Endodermal cell (in vitro differentiated cells): ENCODE measurements at regions not wholly inside any gene's neighbourhood (a gene's known extent, or its start where the extent isn't known, plus 50 kb on each side); places are given as distances from the start of the nearest gene placed in this dataset.

Experiments
- DNase-seq: peaks from one replicate; pipeline ENCODE4 v3.0.0-alpha.2; 2017
- H3K27ac ChIP-seq: 2 replicates; pipeline ENCODE4 v1.5.1; 2013; ENCODE audit warnings: mild to moderate bottlenecking, low read depth, low read length, moderate library complexity
- H3K27me3 ChIP-seq: 2 replicates; pipeline ENCODE4 v1.6.1; 2013; ENCODE audit warnings: mild to moderate bottlenecking, low read length, moderate library complexity; ENCODE audit not compliant: insufficient read depth, control insufficient read depth, poor library complexity, severe bottlenecking
- H3K36me3 ChIP-seq: 2 replicates; pipeline ENCODE4 v1.7.0; 2013; ENCODE audit warnings: mild to moderate bottlenecking, low read length, moderate library complexity; ENCODE audit not compliant: control insufficient read depth, insufficient read depth
- H3K4me1 ChIP-seq: one replicate; pipeline ENCODE4 v1.7.0; 2013; ENCODE audit warnings: low read length; ENCODE audit not compliant: control insufficient read depth, insufficient read depth
- H3K4me3 ChIP-seq: 2 replicates; pipeline ENCODE4 v1.5.1; 2013; ENCODE audit warnings: mild to moderate bottlenecking, low read length, moderate library complexity
- H3K9ac ChIP-seq: 2 replicates; pipeline ENCODE4 v1.6.1; 2013; ENCODE audit warnings: mild to moderate bottlenecking, low read length, moderate library complexity; ENCODE audit not compliant: poor library complexity, severe bottlenecking; ENCODE audit errors: extremely low read depth
- H3K9me3 ChIP-seq: 2 replicates; pipeline ENCODE4 v1.6.1; 2013; ENCODE audit warnings: mild to moderate bottlenecking, low read length, moderate library complexity; ENCODE audit not compliant: control insufficient read depth
- H3K27ac Mint-ChIP-seq: 2 replicates; pipeline ENCODE4 v1.8.0; 2020; ENCODE audit warnings: mixed read lengths
- H3K27me3 Mint-ChIP-seq: 2 replicates; pipeline ENCODE4 v1.8.0; 2021; ENCODE audit warnings: mild to moderate bottlenecking, mixed read lengths; ENCODE audit not compliant: insufficient read depth
- H3K36me3 Mint-ChIP-seq: 2 replicates; pipeline ENCODE4 v1.8.0; 2020; ENCODE audit warnings: low read depth, mixed read lengths
- H3K4me1 Mint-ChIP-seq: 2 replicates; pipeline ENCODE4 v1.8.0; 2020; ENCODE audit warnings: mixed read lengths
- H3K4me3 Mint-ChIP-seq: 2 replicates; pipeline ENCODE4 v1.8.0; 2020; ENCODE audit warnings: mild to moderate bottlenecking, moderate library complexity, mixed read lengths
- H3K9me3 Mint-ChIP-seq: 2 replicates; pipeline ENCODE4 v1.8.0; 2020; ENCODE audit warnings: mild to moderate bottlenecking, mixed read lengths
- CTCF ChIP-seq: fragments of 200-600 bp; sonication (generic); conservative IDR thresholded peaks from 2 replicates; pipeline ENCODE4 v1.5.0; 2021; ENCODE audit warnings: antibody characterized with exemption, mild to moderate bottlenecking
- WGBS, 2 experiments: methylation state at CpG; one replicate each; pipeline versions ENCODE4 v1.1.5 to v1.1.7; 2013; ENCODE audit warnings: missing lambda C conversion rate in 2 of 2, mixed read lengths in 1 of 2; ENCODE audit not compliant: insufficient coverage in 1 of 2, insufficient read length in 1 of 2; 5-methylcytosine and 5-hydroxymethylcytosine counted together

GRCh38 chr3:76222201-76222600, 436.9 kb upstream of the ZNF717 start:
- Histone ChIP-seq H3K9me3 (no peaks in the 10 kb centered on the region), H3K9ac (no peak overlapping the region), H3K36me3 (no peaks in the 10 kb centered on the region), H3K27ac (no peak overlapping the region), H3K27me3 (no peaks in the 10 kb centered on the region), H3K4me3 (no peak overlapping the region), H3K4me1 (no peaks in the 10 kb centered on the region)
- no peaks in the 10 kb centered on the region for H3K4me1 Mint-ChIP-seq
- H3K27me3 Mint-ChIP-seq: no peaks in the 10 kb centered on the region
- WGBS, 2 experiments: 96 to 100% methylated on average over 2 of the region's 2 CpGs
- no peak for DNase-seq
- H3K27ac Mint-ChIP-seq: no peak overlapping the region
- H3K36me3 Mint-ChIP-seq: no peaks in the 10 kb centered on the region
- no peak overlapping the region for H3K4me3 Mint-ChIP-seq
- H3K9me3 Mint-ChIP-seq: peaks cover 13% of the 10 kb centered on the region
- TF ChIP-seq CTCF: no peak

- Histone ChIP-seq H3K4me3 (no peak overlapping the region), H3K27me3 (no peaks in the 10 kb centered on the region), H3K27ac (no peak overlapping the region), H3K4me1 (no peaks in the 10 kb centered on the region), H3K36me3 (no peaks in the 10 kb centered on the region), H3K9me3 (no peaks in the 10 kb centered on the region), H3K9ac (no peak overlapping the region)
- H3K36me3 Mint-ChIP-seq: no peaks in the 10 kb centered on the region
- no peak for DNase-seq
- H3K9me3 Mint-ChIP-seq: no peaks in the 10 kb centered on the region
- H3K4me3 Mint-ChIP-seq: no peak overlapping the region
- no peak for TF ChIP-seq CTCF
- no peaks in the 10 kb centered on the region for H3K4me1 Mint-ChIP-seq
- no peaks in the 10 kb centered on the region for H3K27me3 Mint-ChIP-seq
- H3K27ac Mint-ChIP-seq: no peak overlapping the region
- 85 to 92% methylated on average over 3 of the region's 4 CpGs for whole genome bisulfite sequencing, 2 experiments
Observed at GRCh38 chr3:76231258-76231657, 445.9 kb upstream of the ZNF717 start.

DNA sequence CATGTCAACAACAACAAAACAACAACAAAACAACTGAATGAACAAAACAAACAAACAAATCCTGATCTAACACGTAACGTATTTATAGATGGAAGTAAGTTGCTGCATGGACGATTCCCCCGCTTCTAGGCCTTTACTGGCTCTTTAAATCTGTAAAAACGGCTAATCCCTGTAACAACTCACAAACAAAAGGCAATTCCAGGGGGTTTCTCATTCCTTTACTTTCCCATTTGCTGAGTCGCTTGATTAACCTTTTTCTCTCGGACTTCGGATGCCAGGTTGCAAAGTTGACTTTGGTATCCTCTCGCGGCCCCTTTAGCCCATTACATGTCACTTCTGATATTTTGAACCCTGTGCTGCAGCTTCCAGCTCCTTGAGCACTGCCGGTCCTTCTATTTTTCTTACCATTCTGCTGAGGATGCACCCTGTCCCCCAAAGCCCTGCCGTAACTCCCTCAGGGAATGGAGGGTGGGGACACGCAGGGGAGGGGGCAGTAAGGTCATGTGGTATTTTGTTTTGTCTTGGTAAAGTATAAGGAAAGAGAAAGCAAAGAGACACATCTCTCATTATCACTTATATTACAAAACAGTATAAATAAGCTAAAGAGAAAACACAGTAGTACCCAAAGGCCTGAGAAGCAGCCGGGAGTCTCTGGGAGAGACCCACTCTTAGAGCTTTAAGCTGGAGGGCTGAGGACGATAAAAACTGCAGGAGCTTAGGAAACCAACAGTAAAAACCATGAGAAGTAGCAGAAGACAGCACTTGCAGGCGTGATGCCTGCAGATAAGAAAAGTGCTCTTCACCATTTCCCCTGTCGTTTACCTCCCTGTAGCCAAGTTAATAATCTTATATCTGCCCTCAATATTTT, 457.8 kb upstream of the ZNF717 start:
- no peak overlapping the region for H3K27ac ChIP-seq
- no peak overlapping the region for H3K4me3 ChIP-seq
- H3K36me3 ChIP-seq: no peaks in the 10 kb centered on the region
- peak overlapping the region; percentile 23 for H3K27ac Mint-ChIP-seq
- no peak for TF ChIP-seq CTCF
- H3K9me3 Mint-ChIP-seq: peaks cover 4% of the 10 kb centered on the region
- no peaks in the 10 kb centered on the region for H3K27me3 ChIP-seq
- no peak overlapping the region for H3K9ac ChIP-seq
- no peaks in the 10 kb centered on the region for H3K27me3 Mint-ChIP-seq
- no peak for DNase-seq
- H3K4me1 ChIP-seq: no peaks in the 10 kb centered on the region
- 85 to 89% methylated on average over 12 to 17 of the region's 17 CpGs for WGBS, 2 experiments
- peaks cover 17% of the 10 kb centered on the region for H3K4me1 Mint-ChIP-seq
- no peaks in the 10 kb centered on the region for H3K36me3 Mint-ChIP-seq
- no peak overlapping the region for H3K4me3 Mint-ChIP-seq
- H3K9me3 ChIP-seq: no peaks in the 10 kb centered on the region
